ENCODE measurements at regions not wholly inside any gene's neighbourhood (a gene's known extent, or its start where the extent isn't known, plus 50 kb on each side); places are given as distances from the start of the nearest gene placed in this dataset.

DNA sequence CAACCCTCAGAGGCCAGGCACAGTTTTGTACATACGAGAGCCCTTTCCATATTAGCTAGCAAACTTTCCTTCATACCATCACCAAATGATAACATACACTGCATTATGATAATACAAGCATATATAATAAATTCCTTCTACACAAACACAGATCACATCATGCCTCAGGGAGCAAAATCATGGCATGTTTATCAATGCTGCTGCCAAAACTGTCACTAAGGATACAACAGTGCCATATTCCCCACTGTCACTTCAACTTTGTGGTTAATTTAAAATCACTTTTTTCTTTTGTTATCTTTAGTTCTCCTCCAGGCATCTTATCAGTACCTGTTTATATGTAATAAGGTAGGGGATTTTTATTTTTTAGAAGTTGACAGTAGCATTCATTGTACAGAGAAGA is 196.3 kb downstream of the EPM2A start:
- no peak overlapping the region for H3K4me3 Mint-ChIP-seq
- intact Hi-C loops (cut with micrococcal nuclease) = no loop called here
- H3K9me3 Mint-ChIP-seq = no peaks in the 10 kb centered on the region
- no peaks in the 10 kb centered on the region for H3K4me1 Mint-ChIP-seq
- POLR2A ChIA-PET = no interaction called here
- no peak for TF ChIP-seq CTCF (IDR thresholded peaks at IDR 0.05)
- CTCF ChIA-PET = no interaction called here
- H3K36me3 Mint-ChIP-seq (ENCODE audit: low read depth) = no peaks in the 10 kb centered on the region
- no peak for ATAC-seq (ENCODE audit: low read depth)
- H3K27ac Mint-ChIP-seq = no peak overlapping the region
- H3K27me3 Mint-ChIP-seq = no peaks in the 10 kb centered on the region
- DNase-seq = no peak

- no peak for DNase-seq
- no peak for ATAC-seq (ENCODE audit: low read depth)
- H3K4me3 Mint-ChIP-seq = no peak overlapping the region
- TF ChIP-seq CTCF (IDR thresholded peaks at IDR 0.05) = no peak
- H3K9me3 Mint-ChIP-seq = no peaks in the 10 kb centered on the region
- ChIA-PET POLR2A (no interaction called here), CTCF (no interaction called here)
- no peaks in the 10 kb centered on the region for H3K27me3 Mint-ChIP-seq
- H3K27ac Mint-ChIP-seq = no peak overlapping the region
- H3K36me3 Mint-ChIP-seq (ENCODE audit: low read depth) = no peaks in the 10 kb centered on the region
- intact Hi-C loops (cut with micrococcal nuclease) = no loop called here
- H3K4me1 Mint-ChIP-seq = no peaks in the 10 kb centered on the region
These were observed 195.5 kb downstream of the EPM2A start for GRCh38 chr6:145539831-145540230.

DNA sequence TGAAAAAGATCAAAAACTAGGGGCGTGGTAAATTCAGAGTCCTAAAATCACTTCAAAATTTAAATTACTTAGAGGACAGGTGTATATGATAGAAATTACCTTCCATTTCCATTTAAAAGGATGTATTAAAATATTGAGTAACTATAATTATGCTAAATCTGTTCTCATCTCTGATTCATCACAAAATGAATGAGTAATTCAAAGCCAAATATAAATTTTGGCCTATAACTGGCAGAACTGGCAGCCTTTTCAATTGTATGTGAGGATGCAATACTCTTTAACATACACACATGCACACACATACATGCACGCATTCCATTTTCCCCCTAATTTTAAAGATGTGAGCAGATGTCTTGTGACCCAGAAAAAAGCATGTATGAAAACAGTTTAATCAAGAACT is 194.6 kb downstream of the EPM2A start:
- intact Hi-C loops (cut with micrococcal nuclease) = no loop called here
- ATAC-seq (ENCODE audit: low read depth) (no peak), DNase-seq (no peak)
- ChIA-PET CTCF (no interaction called here), POLR2A (no interaction called here)
- no peaks in the 10 kb centered on the region for H3K4me1 Mint-ChIP-seq
- no peak for TF ChIP-seq CTCF (IDR thresholded peaks at IDR 0.05)
- no peaks in the 10 kb centered on the region for H3K27me3 Mint-ChIP-seq
- H3K27ac Mint-ChIP-seq = no peak overlapping the region
- no peak overlapping the region for H3K4me3 Mint-ChIP-seq
- no peaks in the 10 kb centered on the region for H3K36me3 Mint-ChIP-seq (ENCODE audit: low read depth)
- H3K9me3 Mint-ChIP-seq = no peaks in the 10 kb centered on the region

DNA sequence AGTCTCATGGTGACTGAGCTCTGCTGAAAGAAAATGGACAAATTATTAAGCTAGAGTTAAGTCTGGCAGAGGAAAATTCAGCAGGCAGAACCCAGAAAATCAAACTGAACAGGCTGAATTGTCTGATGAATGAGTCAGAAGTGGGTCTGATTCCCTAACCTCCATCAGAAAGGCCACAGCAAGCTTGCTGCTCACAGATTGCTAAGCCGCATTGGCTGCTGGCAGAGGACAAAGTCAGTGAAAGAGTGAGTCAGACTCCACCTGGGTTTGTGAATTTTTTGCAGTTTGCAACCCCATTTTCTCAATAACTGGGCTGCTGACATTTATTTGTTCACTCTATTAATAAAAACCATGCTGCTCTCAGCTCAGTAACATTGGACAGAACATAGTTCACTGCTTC is 191.3 kb downstream of the EPM2A start:
- no peak overlapping the region for H3K27ac Mint-ChIP-seq
- no peak for DNase-seq
- peaks cover 2% of the 10 kb centered on the region for H3K27me3 Mint-ChIP-seq
- no peak for TF ChIP-seq CTCF (IDR thresholded peaks at IDR 0.05)
- no peak overlapping the region for H3K4me3 Mint-ChIP-seq
- ChIA-PET POLR2A (no interaction called here), CTCF (no interaction called here)
- no peaks in the 10 kb centered on the region for H3K36me3 Mint-ChIP-seq (ENCODE audit: low read depth)
- H3K4me1 Mint-ChIP-seq = no peaks in the 10 kb centered on the region
- intact Hi-C loops (cut with micrococcal nuclease) = no loop called here
- no peaks in the 10 kb centered on the region for H3K9me3 Mint-ChIP-seq
- no peak for ATAC-seq (ENCODE audit: low read depth)

DNA sequence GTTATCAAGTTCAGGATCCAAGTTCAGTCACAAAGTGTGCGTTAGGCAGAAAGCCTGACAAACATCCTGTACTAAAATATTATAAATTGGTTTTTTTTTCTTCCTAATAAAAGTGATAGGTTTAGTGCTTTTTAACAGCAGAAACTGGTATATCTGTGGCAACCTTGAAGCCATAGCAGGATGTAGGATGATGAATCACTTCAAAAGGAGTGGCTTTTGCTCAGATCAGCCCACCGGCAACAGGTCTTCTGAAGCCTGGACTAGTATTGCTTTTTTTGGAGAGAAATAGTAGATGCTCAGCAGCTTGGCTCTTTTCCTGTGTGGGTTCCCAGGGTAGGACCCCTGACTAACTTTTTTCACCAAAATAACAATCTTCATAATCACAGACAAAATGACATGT is 190.8 kb downstream of the EPM2A start:
- DNase-seq (no peak), ATAC-seq (ENCODE audit: low read depth) (no peak)
- H3K9me3 Mint-ChIP-seq = no peaks in the 10 kb centered on the region
- POLR2A ChIA-PET = no interaction called here
- H3K36me3 Mint-ChIP-seq (ENCODE audit: low read depth) = no peaks in the 10 kb centered on the region
- H3K4me1 Mint-ChIP-seq = no peaks in the 10 kb centered on the region
- peaks cover 2% of the 10 kb centered on the region for H3K27me3 Mint-ChIP-seq
- no peak overlapping the region for H3K4me3 Mint-ChIP-seq
- CTCF ChIA-PET = no interaction called here
- TF ChIP-seq CTCF (IDR thresholded peaks at IDR 0.05) = no peak
- intact Hi-C loops (cut with micrococcal nuclease) = no loop called here
- no peak overlapping the region for H3K27ac Mint-ChIP-seq
